HG03196 (cell line): ENCODE measurements at regions not wholly inside any gene's neighbourhood (a gene's known extent, or its start where the extent isn't known, plus 50 kb on each side); places are given as distances from the start of the nearest gene placed in this dataset.

ENCODE experiments used
- ATAC-seq: cut with Tn5 transposase; IDR thresholded peaks from one replicate; pipeline ENCODE4 v1.9.1; 2021; ENCODE audit not compliant: unreplicated experiment

DNA sequence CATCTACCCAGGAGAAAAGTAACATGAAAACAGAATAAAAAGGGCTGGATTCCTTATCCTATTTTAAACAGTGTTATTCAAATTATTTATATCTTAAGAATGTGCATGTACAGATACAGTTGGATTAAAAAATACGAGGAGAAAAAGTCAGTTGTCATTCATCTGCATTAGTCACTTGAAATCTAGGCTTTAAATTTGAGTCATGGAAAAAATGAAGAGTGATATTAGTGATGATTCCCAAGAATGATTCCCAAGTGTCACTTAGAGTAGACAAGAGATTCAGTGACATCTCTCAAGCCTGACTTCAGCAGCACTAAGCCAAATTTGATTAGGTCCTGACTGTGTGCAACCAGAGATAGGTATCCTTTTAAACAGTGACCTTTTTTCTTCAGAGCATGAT is 394.2 kb downstream of the IRS1 start:
- ATAC-seq = no peak

DNA sequence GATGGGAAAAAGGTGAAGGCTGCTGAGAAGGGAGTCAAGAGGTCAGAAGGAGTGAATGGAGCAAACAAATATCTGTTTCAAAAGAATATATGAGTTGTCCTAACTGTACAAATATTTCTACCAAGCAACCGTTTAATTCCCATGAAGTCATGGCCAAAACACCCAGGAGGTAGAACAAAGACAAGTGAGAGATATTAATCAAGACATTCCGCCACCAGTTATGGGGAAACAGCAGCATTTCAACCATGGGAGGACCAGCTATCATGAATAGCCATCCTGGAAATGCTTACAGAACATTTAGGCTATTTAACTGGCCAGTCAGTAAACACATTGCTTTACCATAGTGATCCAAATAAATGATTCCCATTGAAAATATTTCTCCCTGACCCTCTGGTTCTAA is 396.3 kb downstream of the IRS1 start:
- ATAC-seq = no peak

DNA sequence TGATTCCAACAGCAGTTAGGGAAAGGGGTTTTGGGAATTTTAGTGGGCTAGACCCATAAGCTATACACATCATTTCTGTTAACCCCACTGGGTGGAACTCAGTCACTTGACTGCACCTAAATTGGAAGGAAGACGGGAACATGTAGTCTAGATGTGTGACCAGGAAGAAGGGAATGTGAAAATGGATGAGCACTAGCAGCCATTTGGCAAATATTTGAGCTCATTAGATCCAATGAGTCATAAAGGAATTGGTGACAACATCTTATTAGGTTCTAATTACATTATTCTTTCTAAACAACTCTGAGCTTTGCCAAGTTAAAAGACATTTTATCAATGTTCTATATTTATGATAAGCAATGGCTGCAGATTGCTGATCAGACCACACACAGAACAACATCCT is 400.6 kb downstream of the IRS1 start:
- no peak for ATAC-seq

DNA sequence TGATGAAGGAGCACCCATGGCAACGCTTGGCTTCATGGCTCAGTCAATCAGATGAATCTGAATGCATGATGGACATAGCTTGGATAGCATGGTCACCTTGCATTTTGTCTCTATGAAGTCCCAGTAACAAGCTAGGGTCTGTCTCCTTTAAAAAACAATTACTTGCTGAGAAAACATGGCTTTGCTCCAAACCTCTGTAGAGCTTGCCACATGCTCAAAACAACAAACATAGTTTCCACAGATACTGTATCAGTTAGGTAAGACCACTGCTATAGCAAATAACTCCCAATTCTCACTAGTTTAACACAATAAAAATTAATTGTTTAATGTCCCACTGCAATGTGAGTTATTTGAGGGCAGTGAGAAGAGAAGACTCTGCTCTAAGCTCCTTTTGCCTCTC is 401.0 kb downstream of the IRS1 start:
- no peak for ATAC-seq

DNA sequence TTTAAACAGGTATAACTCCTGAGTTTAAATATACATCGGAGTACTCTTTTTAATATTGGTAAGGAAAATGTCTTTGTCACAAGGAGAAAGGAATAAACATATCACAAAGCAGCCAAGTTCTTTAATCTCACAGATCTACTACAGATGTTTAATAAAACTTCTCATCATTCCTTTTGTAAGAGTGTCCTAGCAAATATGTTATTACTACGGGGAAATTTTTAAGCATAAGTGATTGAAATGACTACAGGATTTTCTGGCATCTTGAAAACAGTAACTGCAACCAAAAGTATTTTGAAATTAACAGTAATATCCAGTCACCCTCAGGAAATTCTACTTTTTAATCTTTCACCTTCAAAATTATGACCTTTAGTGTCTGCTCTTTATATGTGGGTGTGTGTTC is 403.1 kb downstream of the IRS1 start:
- ATAC-seq = no peak

DNA sequence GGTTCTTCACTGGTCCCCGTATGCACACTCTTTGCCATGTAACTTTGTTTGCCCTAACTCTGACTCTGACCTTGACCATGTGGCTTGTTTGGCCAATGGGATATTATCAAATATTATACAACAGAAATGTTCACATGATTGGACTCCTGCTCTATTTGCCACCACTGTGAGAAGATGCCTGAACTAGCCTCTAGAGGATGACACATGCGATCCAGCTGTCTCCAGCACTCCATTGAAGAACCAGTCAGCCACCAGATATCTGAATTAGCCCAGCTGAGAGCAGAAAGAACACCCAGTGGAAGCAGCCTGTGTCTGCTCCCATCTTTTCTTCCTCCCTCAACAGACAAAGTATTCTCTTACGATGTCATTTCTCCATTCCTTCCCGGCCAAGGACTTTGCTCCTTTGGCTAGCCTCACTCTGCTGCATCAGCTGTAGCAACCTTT is 412.1 kb downstream of the IRS1 start:
- no peak for ATAC-seq

DNA sequence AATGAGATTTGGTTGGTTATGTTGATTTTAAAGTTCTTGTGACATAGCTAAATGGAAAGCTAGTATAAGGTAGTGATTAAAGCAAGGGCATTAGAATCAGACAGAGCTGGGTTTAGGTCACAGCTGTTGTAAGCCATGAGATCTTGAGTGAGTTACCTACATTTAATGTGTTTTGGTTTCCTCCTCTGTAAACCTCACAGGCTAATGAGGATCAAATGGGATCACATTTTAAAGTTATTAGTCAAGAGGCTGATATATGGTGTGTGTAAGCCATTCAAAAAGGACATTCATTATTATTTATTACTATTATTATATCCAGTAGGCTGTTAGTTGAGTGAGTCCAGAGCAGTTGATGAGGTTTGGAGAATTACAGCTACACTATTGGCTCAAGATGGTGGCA is 416.2 kb downstream of the IRS1 start:
- no peak for ATAC-seq

DNA sequence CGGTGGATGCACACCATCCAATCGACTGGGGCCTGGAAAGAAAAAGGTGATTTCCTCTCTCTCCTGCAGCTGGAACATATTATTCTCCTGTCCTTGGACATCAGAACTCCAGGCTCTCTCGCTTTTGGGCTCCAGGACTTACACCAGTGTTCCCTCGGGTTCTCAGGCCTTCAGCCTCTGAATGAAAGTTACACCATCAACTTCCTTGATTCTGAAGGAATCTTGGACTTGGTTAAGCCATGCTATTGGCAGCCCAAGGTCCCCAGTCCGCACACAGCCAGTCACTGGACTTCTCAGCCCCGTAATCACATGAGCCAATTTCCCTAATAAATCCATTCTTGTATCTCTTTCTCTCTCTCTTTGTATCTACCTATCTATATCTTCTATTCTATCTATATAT is 418.9 kb downstream of the IRS1 start:
- ATAC-seq = no peak

DNA sequence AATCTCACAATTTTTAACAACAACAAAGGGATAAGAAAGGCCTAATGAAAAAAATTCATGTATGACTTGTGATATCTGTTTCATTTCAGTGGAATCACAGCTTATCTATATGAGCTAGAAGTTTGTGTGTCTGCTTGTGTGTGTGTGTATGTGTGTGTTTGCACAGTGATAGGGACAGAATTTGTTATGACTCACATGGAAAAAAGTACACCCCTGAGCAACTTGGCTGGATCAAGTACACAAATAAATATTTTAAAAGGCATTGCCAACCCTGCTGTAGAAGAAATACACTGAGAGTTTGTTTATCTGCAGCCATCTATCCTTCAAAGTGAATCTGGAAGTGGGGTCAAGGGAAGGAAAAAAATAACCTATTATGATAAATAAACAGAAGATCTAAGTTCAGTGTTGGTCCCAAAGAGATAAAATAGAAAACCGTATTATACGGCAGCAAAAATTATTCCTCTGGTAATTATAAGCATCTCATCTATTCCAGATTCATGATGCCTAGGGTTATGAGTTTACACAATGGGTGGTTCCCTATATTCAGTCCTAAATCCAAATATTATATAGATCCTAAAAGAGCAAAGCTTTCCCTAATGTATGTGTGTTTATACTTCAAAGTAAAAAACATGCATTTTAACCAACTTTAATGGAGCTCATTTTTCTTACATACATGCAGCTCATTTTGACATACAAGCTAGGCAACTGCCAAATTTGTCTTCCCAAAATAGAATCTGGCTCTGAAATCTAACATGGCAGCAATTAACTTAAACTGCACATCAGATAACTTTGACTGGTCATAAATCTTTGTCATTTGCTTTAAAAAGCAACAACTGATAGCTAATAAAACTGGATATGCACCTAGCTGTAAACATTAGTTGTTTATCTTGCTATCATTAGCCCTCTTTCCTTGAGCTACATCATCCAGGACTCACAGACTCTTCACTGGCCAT is 420.6 kb downstream of the IRS1 start:
- no peak for ATAC-seq

DNA sequence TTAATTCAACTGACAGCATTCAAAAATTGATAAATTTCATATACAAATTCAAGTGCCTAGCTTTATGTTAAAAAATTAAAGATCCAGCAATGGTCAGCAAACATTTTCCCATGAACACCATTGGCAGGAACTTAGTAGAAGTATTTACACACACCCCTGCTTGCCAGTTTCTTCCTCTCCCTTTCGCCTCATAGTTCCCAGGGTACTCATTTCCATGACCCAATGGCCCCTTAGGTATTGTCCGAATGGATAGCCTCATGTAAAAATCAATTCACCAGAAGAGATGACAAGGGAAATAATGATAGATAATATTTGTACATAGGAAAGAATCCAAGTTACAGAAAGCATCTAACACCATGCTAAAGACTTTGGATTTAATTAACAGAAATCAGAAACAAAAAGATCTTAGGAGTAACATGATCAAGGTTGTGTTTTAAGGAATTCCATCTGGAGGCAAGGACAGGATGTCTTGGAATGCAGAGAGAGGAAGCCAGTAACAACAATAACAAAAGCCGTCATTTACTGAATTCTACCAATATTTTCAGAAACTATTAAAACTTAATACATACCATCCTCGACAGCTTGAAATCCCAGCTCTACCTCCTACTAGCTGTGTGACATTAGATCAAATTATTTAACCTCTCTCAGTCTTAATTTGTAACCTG is 423.0 kb downstream of the IRS1 start:
- ATAC-seq = no peak

DNA sequence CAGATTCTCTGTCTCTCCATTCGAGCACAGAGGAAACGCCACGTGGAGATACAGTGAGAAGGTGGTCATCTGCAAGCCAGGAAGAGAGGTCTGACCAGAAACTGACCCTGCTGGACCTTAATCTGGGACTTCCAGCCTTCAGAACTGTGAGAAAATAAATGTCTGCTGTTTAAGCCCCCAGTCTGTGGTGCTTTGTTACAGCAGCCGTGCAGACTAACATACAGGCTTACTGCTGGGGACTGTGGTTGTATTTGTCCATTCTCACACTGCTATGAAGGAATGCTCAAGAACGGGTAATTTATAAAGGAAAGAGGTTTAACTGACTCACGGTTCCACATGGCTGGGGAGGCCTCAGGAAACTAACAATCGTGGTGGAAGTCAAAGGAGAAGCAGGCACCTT is 432.7 kb downstream of the IRS1 start:
- ATAC-seq = no peak

DNA sequence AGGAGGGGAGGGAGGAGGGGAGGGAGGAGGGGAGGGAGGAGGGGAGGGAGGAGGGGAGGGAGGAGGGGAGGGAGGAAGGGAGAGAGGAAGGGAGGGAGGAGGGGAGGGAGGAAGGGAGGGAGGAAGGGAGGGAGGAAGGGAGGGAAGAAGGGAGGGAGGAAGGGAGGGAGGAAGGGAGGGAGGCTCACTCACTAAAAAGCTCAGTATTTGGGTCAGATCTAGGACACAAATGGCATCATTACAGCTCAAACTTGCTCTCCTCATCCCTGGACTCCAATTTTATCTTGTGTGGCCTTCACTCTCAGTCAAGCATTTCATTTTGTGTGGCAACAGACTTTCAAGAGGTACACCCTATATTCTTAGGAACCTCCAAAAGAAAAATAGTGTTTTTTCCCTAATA is 435.4 kb downstream of the IRS1 start:
- ATAC-seq = no peak

DNA sequence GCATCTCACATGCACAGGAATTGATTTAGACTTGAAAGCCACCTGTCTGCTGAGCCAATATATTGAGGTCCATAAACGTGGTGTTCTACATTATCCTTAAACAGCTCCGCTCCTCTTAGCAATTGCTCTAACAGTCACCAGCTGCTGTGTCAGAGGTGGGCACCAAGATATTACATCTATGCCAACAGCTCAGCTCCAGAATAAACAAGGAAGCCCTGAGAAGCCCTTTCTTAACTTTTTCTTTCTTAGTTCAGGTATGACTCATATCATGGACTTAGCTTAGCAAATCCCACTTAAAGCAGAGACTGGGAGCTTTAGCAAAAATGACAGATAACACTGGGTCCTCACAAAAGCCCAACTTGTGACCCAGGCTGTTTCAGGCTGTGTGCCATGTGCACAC is 436.6 kb downstream of the IRS1 start:
- no peak for ATAC-seq

DNA sequence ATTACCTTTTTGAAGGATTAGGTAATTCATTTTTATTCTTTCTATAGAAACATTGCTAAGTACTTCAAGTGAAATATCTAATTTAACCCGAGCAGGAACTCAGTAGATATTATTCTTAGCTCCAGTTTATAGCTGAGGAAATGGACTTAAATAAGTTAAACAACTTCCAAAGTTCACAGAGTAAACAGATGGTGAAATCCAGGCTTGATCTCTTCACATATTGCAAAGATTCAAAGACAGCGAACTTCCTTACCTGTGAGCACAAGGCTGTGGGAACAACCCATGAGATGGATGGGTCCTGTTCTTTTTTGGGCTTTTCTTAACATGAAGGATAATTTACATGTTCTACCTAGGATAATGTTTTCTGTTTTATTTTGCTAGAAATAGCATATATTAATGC is 439.0 kb downstream of the IRS1 start:
- ATAC-seq = no peak

DNA sequence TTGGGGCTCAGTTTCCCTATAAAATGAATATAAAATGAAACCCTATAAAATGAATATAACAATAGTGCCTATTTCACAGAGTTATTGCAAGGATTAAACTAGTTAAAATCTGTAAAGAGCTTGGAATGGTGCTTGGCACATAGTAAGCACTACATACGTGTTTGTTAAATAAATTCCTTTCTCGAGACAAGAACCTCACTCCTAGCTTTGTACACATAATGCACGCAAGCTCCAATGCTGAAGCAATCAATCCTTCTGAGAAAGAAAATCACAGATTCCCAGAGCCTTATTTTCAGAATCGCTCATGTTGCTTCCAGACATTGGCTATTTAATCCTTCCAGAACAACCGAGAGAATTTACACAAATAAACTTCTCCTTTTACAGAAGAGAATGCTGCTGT is 440.9 kb downstream of the IRS1 start:
- ATAC-seq = no peak

DNA sequence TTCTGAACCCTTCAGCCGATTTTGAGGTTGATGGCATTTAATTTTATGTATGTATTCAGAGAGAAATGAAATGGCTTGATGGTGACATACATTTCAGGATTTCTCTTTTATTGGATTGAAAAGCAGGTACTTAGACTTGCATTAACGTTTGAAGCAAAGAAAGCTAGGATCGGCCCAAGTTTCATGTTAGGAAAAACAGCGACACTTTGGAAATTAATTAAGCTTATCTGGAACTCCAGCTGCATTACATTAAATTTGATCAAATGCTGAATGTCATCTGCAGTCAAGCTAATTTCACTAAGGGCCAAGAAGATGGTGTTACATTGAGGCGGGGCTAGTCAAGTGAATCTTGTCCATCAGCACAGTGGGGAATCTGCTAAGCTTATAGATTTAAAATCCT is 441.8 kb downstream of the IRS1 start:
- no peak for ATAC-seq

DNA sequence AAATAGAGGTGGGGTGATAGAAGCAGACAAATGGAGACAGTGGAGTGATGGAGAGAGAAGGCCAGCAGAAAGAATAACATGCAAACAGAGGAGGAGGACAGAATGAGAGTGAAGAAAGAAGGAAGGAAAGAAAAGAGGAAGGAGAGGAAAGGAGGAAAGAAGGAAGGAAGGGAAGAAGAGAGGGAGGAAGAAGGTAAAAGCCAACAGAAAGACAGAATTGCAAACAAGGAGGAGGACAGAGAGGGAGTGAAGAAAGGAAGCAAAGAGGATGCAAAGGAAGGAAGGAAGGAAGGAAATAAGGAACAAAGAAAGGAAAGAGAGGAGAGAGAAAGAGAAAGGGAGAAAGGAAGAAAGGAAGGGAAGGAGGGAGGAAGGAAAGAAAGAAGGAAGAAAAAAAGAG is 444.0 kb downstream of the IRS1 start:
- ATAC-seq = no peak

DNA sequence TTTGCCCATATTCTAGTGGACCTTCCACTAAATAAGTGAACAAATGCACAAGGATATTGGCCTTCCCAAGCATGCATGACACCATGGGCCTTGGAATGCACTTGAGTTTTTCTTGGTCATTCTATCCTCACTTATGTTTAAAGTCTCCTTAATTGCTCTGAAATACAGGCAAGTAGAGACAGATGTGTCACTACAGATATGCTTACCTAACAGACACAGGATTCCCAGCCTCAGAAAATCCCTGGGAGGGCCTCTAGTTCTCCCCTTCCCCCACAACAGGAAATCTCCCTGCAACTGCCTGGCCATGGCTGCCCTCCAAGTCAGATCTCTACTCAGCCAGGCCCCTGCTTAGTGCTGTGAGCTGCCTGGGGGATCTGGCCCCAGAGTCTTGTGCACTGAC is 445.2 kb downstream of the IRS1 start:
- ATAC-seq = no peak

DNA sequence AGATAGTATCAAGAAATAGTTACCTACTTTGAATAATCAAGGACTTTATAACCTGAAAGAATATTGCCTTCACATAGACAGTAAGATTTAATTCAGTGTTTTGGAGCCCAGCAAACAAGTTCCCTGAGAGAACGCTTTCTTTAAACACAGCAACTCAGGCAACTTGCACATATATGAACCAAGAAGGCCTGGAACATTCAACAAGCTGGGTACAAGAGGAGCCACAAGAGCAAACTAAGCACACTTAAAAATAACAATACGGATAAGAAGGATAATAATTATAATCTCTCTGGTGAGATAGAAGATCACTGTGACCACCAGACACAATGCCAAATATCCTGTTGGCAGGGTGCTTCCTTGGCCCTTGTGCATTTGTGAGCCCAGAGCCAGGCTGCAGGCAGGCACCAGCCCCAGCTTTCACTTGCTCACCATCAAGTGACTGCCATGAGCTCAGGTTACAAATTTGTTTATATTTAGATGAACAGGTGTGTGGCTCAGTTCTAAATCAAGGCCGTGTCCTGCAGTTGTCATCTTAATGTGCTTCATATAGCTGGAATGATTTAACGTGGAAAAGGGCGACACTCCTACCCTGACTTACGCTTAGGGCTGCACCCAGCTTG is 446.6 kb downstream of the IRS1 start:
- ATAC-seq = no peak

DNA sequence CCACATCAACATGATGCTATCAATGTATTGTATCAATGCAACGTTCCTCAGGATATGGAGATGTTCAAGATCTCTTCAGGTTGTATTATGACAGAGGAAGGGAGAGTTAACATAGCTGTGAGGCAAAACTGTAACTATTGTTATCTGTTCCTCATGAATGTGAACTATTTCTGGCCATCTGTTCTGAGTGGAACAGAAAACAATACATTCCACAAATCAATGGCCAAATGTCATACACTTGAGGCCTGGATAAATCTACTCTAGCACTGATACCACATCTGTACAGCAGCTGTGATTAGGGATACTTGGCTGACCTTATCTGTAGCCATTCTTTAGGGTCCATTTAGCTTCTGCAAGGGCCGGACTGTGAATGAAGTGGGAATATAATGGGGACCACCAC is 447.9 kb downstream of the IRS1 start:
- no peak for ATAC-seq

DNA sequence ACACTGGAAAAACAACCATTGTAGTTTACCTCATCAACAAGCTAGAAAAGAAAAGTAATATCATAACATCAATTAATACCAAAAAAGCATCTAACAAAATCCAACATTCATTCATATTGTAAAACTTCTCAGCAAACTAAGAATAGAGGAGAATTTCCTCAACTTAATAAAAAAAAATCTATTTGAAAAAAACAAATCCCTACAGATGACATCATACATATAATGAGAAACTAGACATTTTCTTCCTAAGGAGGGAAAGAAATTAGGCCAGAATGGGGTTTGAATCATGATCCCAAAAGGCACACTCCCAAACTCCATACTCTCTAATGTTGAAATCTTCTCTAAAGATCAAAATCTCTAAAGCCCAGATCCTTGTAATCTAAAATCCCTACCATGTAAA is 460.0 kb downstream of the IRS1 start:
- no peak for ATAC-seq

DNA sequence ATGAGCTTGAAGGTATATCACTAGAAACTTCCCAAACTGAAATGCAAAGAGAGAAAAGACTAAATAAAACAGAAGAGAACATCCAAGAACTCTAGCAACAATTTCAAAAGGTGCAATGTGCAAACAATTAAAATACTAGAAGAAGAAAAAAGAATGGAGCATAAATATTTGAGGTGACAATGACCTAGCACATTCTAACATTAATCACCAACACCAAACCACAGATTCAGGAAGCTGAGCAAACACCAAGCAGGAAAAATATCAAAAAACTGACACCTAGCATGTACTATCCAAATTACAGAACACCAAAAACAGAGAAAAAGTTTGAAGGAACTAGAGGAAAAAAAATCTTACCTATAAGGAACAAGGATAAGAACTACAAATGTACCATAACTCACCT is 460.8 kb downstream of the IRS1 start:
- no peak for ATAC-seq
